Prostate gland (tissue), 2 donors: ENCODE measurements at regions not wholly inside any gene's neighbourhood (a gene's known extent, or its start where the extent isn't known, plus 50 kb on each side); places are given as distances from the start of the nearest gene placed in this dataset.

Experiments
- DNase-seq: peaks from one replicate; pipeline ENCODE4 v3.0.0-alpha.2; 2019; ENCODE audit warnings: low spot score
- H3K27ac ChIP-seq, 2 donors: fragments of 200-600 bp; sonication (generic); 2 replicates each; pipeline ENCODE4 v1.5.1; 2017 to 2019
- H3K27me3 ChIP-seq: fragments of 200-600 bp; sonication (generic); replicated peaks from 2 replicates; pipeline ENCODE4 v1.5.1; 2019; ENCODE audit not compliant: insufficient read depth
- H3K36me3 ChIP-seq, 2 donors: fragments of 200-600 bp; sonication (generic); 1 replicate in 1 of 2; 2 replicates in 1 of 2; pipeline versions ENCODE4 v1.5.1 to v1.8.1; 2017 to 2019
- H3K4me1 ChIP-seq: fragments of 200-600 bp; sonication (generic); replicated peaks from 2 replicates; pipeline ENCODE4 v1.5.1; 2019
- H3K4me3 ChIP-seq, 2 donors: fragments of 200-600 bp; sonication (generic); 2 replicates each; pipeline ENCODE4 v1.5.1; 2017 to 2019
- H3K9me3 ChIP-seq: fragments of 200-600 bp; sonication (generic); 2 replicates; pipeline ENCODE4 v1.5.1; 2017
- CTCF ChIP-seq, 4 experiments: fragments of 200-600 bp in 2 of 4; fragments of 450-650 bp in 2 of 4; sonication (generic) in 2 of 4; IDR thresholded peaks; 1 replicate in 3 of 4; 2 replicates in 1 of 4; pipeline ENCODE4 v1.5.1; 2016 to 2019; ENCODE audit warnings: antibody characterized with exemption in 4 of 4, mild to moderate bottlenecking in 2 of 4, moderate library complexity in 2 of 4
- POLR2A ChIP-seq: fragments of 450-650 bp; IDR thresholded peaks from one replicate; pipeline ENCODE4 v1.6.1; 2016; ENCODE audit warnings: antibody characterized with exemption, mild to moderate bottlenecking
- POLR2AphosphoS5 ChIP-seq: sonication (generic); formaldehyde crosslinking; IDR thresholded peaks from one replicate; pipeline ENCODE4 v1.6.1; 2017; ENCODE audit warnings: antibody characterized with exemption
- WGBS: methylation state at CpG from one replicate; pipeline ENCODE4 v1.1.5; 2018; 5-methylcytosine and 5-hydroxymethylcytosine counted together
- intact Hi-C: fragments of 100-400 bp; cut with DNase I; formaldehyde crosslinking; loops from one replicate; pipeline ENCODE4 v1.14.2; 2022

- WGBS, result 56% methylated on average over 1 of the region's 1 CpG
These were observed 129.1 kb downstream of the RCHY1 start for GRCh38 chr4:75385106-75385505.

DNA sequence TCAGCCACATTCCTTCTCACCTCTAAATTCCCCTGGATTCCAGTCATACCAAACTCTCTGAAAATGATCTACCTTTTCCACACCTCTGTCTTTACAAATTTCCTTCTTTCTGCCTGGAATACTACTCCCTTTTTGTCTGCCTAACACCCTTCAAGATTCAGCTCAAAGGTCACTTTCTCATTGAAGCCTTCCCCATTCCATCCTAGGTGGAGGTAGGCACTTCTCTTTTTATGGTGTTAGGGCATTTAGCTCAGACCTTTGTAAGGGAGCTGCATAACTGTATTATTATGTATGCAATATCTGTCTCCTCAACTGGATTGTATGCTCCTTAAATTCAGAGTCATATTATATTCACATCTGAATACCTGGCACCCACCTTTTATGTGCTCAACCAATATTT is 137.7 kb downstream of the RCHY1 start:
- Histone ChIP-seq H3K36me3 (no peaks in the 10 kb centered on the region), H3K4me3 (no peak overlapping the region), H3K9me3 (no peaks in the 10 kb centered on the region), H3K4me1 (no peaks in the 10 kb centered on the region), H3K27me3 (no peaks in the 10 kb centered on the region), H3K27ac (no peak overlapping the region)
- no peak for DNase-seq
- no peak for TF ChIP-seq CTCF (IDR thresholded peaks at IDR 0.05)
- TF ChIP-seq POLR2AphosphoS5, result no peak
- intact Hi-C loops, result no loop called here

More at GRCh38 chr4:75385106-75385505, 129.1 kb downstream of the RCHY1 start:
- H3K4me3 ChIP-seq, result no peak overlapping the region
- intact Hi-C loops, result no loop called here
- H3K27me3 ChIP-seq, result no peaks in the 10 kb centered on the region
- no peak for DNase-seq
- H3K27ac ChIP-seq, result no peak overlapping the region
- H3K36me3 ChIP-seq, result no peaks in the 10 kb centered on the region
- no peak for TF ChIP-seq CTCF (IDR thresholded peaks at IDR 0.05)
- H3K4me1 ChIP-seq, result no peaks in the 10 kb centered on the region
- H3K9me3 ChIP-seq, result no peaks in the 10 kb centered on the region

DNA sequence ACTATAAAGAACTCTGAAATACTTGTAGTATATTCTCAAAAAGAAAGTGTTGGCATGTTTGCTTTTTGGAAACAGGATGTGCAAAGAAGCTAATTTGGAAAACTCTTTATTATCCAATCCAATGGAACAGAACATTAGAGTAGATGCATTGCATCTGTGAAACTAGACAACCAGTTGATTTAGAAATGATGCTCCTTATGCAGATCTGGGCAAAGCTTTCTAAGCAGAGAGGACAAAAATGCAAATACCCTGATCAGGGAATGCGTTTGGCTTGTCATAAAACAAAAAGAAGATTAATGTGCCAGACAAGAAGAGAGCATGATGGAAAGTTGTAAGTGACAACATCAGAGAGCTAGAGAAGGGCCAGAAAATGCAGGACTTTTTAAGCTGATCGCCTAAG is 142.3 kb downstream of the RCHY1 start:
- no peak for DNase-seq
- intact Hi-C loops, result no loop called here
- no peaks in the 10 kb centered on the region for H3K36me3 ChIP-seq
- H3K4me3 ChIP-seq, result no peak overlapping the region
- H3K4me1 ChIP-seq, result no peaks in the 10 kb centered on the region
- H3K9me3 ChIP-seq, result no peaks in the 10 kb centered on the region
- TF ChIP-seq CTCF (IDR thresholded peaks at IDR 0.05), result no peak
- TF ChIP-seq POLR2AphosphoS5, result no peak
- no peak for TF ChIP-seq POLR2A
- H3K27me3 ChIP-seq, result no peaks in the 10 kb centered on the region
- no peak overlapping the region for H3K27ac ChIP-seq
- WGBS, result 45% methylated on average over 2 of the region's 2 CpGs

GRCh38 chr4:75370576-75370975 is 143.6 kb downstream of the RCHY1 start:
- no peak for TF ChIP-seq POLR2AphosphoS5
- no peak for TF ChIP-seq POLR2A
- no peak for TF ChIP-seq CTCF (IDR thresholded peaks at IDR 0.05)
- intact Hi-C loops, result no loop called here
- no peak overlapping the region for H3K4me3 ChIP-seq
- no peak overlapping the region for H3K27ac ChIP-seq
- H3K36me3 ChIP-seq, result no peaks in the 10 kb centered on the region
- H3K9me3 ChIP-seq, result no peaks in the 10 kb centered on the region
- H3K27me3 ChIP-seq, result no peaks in the 10 kb centered on the region
- WGBS, result 72% methylated on average over 3 of the region's 3 CpGs
- no peak for DNase-seq
- no peaks in the 10 kb centered on the region for H3K4me1 ChIP-seq

GRCh38 chr4:75345423-75345822 is 168.8 kb downstream of the RCHY1 start:
- TF ChIP-seq POLR2A (no peak), POLR2AphosphoS5 (no peak), CTCF (IDR thresholded peaks at IDR 0.05) (no peak)
- H3K27ac ChIP-seq, result no peak overlapping the region

More at GRCh38 chr4:75345423-75345822, 168.8 kb downstream of the RCHY1 start:
- Histone ChIP-seq H3K4me3 (no peak overlapping the region), H3K4me1 (no peaks in the 10 kb centered on the region), H3K9me3 (no peaks in the 10 kb centered on the region), H3K36me3 (no peaks in the 10 kb centered on the region), H3K27me3 (no peaks in the 10 kb centered on the region)
- intact Hi-C loops, result no loop called here
- 59% methylated on average over 2 of the region's 2 CpGs for WGBS
- DNase-seq, result no peak
